Neural crest cell (in vitro differentiated cells): ENCODE measurements at regions not wholly inside any gene's neighbourhood (a gene's known extent, or its start where the extent isn't known, plus 50 kb on each side); places are given as distances from the start of the nearest gene placed in this dataset.
"Not testable (repeated sequence)": the region's sequence is repeated elsewhere in the genome, so short reads cannot be mapped to it uniquely, and the experiment has no call there.

Experiments used
- DNase-seq: peaks from one replicate; pipeline ENCODE4 v3.0.0; 2021; ENCODE audit warnings: low read depth, mixed read lengths, low spot score
- H3K27ac Mint-ChIP-seq: one replicate; pipeline ENCODE4 v1.8.0; 2021; ENCODE audit warnings: mild to moderate bottlenecking, mixed read lengths; ENCODE audit not compliant: unreplicated experiment
- H3K27me3 Mint-ChIP-seq: 2 replicates; pipeline ENCODE4 v1.8.0; 2021; ENCODE audit warnings: low read depth, mild to moderate bottlenecking, mixed read lengths
- H3K36me3 Mint-ChIP-seq: 2 replicates; pipeline ENCODE4 v1.8.0; 2021; ENCODE audit warnings: low read depth, mild to moderate bottlenecking, mixed read lengths
- H3K4me1 Mint-ChIP-seq: 2 replicates; pipeline ENCODE4 v1.8.0; 2021; ENCODE audit warnings: mixed read lengths
- H3K4me3 Mint-ChIP-seq: one replicate; pipeline ENCODE4 v1.8.0; 2021; ENCODE audit warnings: mild to moderate bottlenecking, mixed read lengths
- H3K9me3 Mint-ChIP-seq: 2 replicates; pipeline ENCODE4 v1.8.0; 2021; ENCODE audit warnings: mixed read lengths
- CTCF ChIP-seq: fragments of 200-600 bp; sonication (generic); conservative IDR thresholded peaks from 2 replicates; pipeline ENCODE4 v1.5.0; 2021; ENCODE audit warnings: antibody characterized with exemption, mild to moderate bottlenecking

GRCh38 chr19:34620134-34620533 lies 56.8 kb downstream of the SCGB2B2 start:
- DNase-seq, H3K27ac Mint-ChIP-seq, H3K27me3 Mint-ChIP-seq, H3K4me3 Mint-ChIP-seq, H3K4me1 Mint-ChIP-seq, H3K36me3 Mint-ChIP-seq: not testable (repeated sequence)
- H3K9me3 Mint-ChIP-seq = peaks cover 11% of the 10 kb centered on the region

- H3K36me3 Mint-ChIP-seq = no peaks in the 10 kb centered on the region
- H3K27me3 Mint-ChIP-seq = peaks cover 10% of the 10 kb centered on the region
- DNase-seq = no peak
- H3K9me3 Mint-ChIP-seq = peaks cover 14% of the 10 kb centered on the region
- H3K4me1 Mint-ChIP-seq = no peaks in the 10 kb centered on the region
- H3K27ac Mint-ChIP-seq = no peak overlapping the region
- TF ChIP-seq CTCF = no peak
- no peak overlapping the region for H3K4me3 Mint-ChIP-seq
Observed at GRCh38 chr19:34618410-34618809, 58.5 kb downstream of the SCGB2B2 start.

GRCh38 chr19:34617996-34618395 lies 59.0 kb downstream of the SCGB2B2 start:
- DNase-seq, H3K4me3 Mint-ChIP-seq, H3K36me3 Mint-ChIP-seq, H3K27ac Mint-ChIP-seq, H3K4me1 Mint-ChIP-seq: not testable (repeated sequence)
- H3K9me3 Mint-ChIP-seq = peaks cover 15% of the 10 kb centered on the region
- peaks cover 13% of the 10 kb centered on the region for H3K27me3 Mint-ChIP-seq

GRCh38 chr19:34603003-34603402 lies 74.0 kb downstream of the SCGB2B2 start:
- Mint-ChIP-seq H3K9me3 (peaks cover 6% of the 10 kb centered on the region), H3K4me3 (no peak overlapping the region)
- no peak for TF ChIP-seq CTCF

GRCh38 chr19:34601071-34601470 lies 75.9 kb downstream of the SCGB2B2 start:
- DNase-seq = no peak
- no peak for TF ChIP-seq CTCF
- peaks cover 3% of the 10 kb centered on the region for H3K9me3 Mint-ChIP-seq
- peaks cover 21% of the 10 kb centered on the region for H3K27me3 Mint-ChIP-seq
- H3K4me1 Mint-ChIP-seq = no peaks in the 10 kb centered on the region
- H3K4me3 Mint-ChIP-seq = no peak overlapping the region
- H3K36me3 Mint-ChIP-seq = peaks cover 3% of the 10 kb centered on the region
- H3K27ac Mint-ChIP-seq = no peak overlapping the region

More at GRCh38 chr19:34603003-34603402, 74.0 kb downstream of the SCGB2B2 start:
- Mint-ChIP-seq H3K27me3 (peaks cover 24% of the 10 kb centered on the region), H3K27ac (no peak overlapping the region), H3K4me1 (no peaks in the 10 kb centered on the region), H3K36me3 (peaks cover 3% of the 10 kb centered on the region)
- DNase-seq = no peak

- no peak for TF ChIP-seq CTCF
- H3K9me3 Mint-ChIP-seq = peaks cover 3% of the 10 kb centered on the region
- H3K4me1 Mint-ChIP-seq = no peaks in the 10 kb centered on the region
- H3K4me3 Mint-ChIP-seq = no peak overlapping the region
- H3K27ac Mint-ChIP-seq = no peak overlapping the region
- DNase-seq = no peak
- peaks cover 21% of the 10 kb centered on the region for H3K27me3 Mint-ChIP-seq
- peaks cover 3% of the 10 kb centered on the region for H3K36me3 Mint-ChIP-seq
Observed at GRCh38 chr19:34600366-34600765, 76.6 kb downstream of the SCGB2B2 start.
